Erythroblast (primary cell): ENCODE measurements at regions not wholly inside any gene's neighbourhood (a gene's known extent, or its start where the extent isn't known, plus 50 kb on each side); places are given as distances from the start of the nearest gene placed in this dataset.

ENCODE experiments used
- GATA1 ChIP-seq: IDR thresholded peaks from 2 replicates; pipeline ENCODE4 v1.6.1; 2011; ENCODE audit warnings: low read depth, mild to moderate bottlenecking, control low read depth, low read length, moderate library complexity
- POLR2A ChIP-seq: IDR thresholded peaks from 2 replicates; pipeline ENCODE4 v1.6.1; 2011; ENCODE audit warnings: mild to moderate bottlenecking, low read length

DNA sequence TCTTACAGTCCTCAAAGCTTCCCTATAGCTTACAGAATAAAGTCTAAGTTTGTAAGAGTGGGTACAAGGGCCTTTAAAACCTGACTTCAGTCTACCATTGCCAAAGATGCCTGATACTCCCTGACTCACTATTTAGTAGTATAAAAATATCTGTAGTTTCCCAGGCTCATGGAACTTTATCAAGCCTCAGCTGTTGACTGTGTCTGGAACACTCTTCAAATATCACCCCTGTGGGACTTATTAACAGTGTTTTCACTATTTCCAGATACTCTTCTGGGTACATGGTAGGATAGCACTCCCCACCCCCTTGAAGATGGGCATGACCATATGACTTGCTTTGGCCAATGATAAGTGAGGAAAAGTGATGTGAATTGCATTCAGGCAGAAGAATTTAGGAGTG, 105.3 kb upstream of the TENT5A start:
- TF ChIP-seq POLR2A: no peak
- no peak for TF ChIP-seq GATA1
